Ascending aorta (tissue), 2 donors: ENCODE measurements at regions not wholly inside any gene's neighbourhood (a gene's known extent, or its start where the extent isn't known, plus 50 kb on each side); places are given as distances from the start of the nearest gene placed in this dataset.

ENCODE experiments used
- DNase-seq, 2 donors: peaks; one replicate each; pipeline ENCODE4 v3.0.0-alpha.2; 2019; ENCODE audit warnings: low spot score in 2 of 2
- H3K27ac ChIP-seq, 2 donors: fragments of 200-600 bp; sonication (generic); one replicate each; pipeline ENCODE4 v1.5.1; 2016 to 2017; ENCODE audit warnings: mild to moderate bottlenecking in 1 of 2
- H3K27me3 ChIP-seq: fragments of 200-600 bp; sonication (generic); one replicate; pipeline ENCODE4 v1.5.1; 2017
- H3K36me3 ChIP-seq, 2 donors: fragments of 200-600 bp; sonication (generic); one replicate each; pipeline ENCODE4 v1.5.1; 2016
- H3K4me1 ChIP-seq, 2 donors: fragments of 200-600 bp; sonication (generic); one replicate each; pipeline ENCODE4 v1.5.1; 2016 to 2017; ENCODE audit warnings: mild to moderate bottlenecking in 1 of 2
- H3K4me3 ChIP-seq, 2 donors: fragments of 200-600 bp; sonication (generic); one replicate each; pipeline ENCODE4 v1.5.1; 2016 to 2017; ENCODE audit warnings: mild to moderate bottlenecking in 1 of 2
- H3K9me3 ChIP-seq, 2 donors: fragments of 200-600 bp; sonication (generic); one replicate each; pipeline ENCODE4 v1.5.1; 2016
- intact Hi-C: fragments of 100-400 bp; cut with DNase I; formaldehyde crosslinking; loops from one replicate; pipeline ENCODE4 v1.15.1; 2023
- TF ChIP-seq, protein P1 (sequence below), 3 experiments: fragments of 200-600 bp in 2 of 3; fragments of 450-650 bp in 1 of 3; sonication (generic) in 2 of 3; IDR thresholded peaks; one replicate each; pipeline ENCODE4 v1.5.1; 2016 to 2019; ENCODE audit warnings: antibody characterized with exemption in 3 of 3, mild to moderate bottlenecking in 1 of 3, moderate library complexity in 1 of 3

DNA sequence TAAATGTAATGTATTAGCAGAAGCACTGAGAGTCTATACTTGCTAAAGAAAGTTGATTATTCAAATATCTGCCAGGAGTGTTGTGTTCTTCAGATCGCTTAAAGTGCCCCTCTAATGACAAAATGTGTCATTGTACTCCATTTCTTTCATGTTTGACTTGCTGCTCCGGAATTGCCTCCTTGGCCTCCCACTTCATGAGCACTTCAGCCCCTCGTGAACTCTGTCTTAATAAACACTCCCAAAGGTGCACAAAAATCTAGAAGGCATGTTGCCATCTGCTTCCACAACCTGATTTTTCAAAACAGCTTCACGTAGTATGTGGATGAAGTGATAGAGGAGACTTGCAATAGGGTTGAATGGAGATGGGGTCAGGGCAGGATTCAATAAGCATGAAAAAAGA, 396.1 kb downstream of the TDRD15 start:
- H3K4me1 ChIP-seq: no peaks in the 10 kb centered on the region
- intact Hi-C loops: no loop called here
- no peak for DNase-seq
- no peak overlapping the region for H3K27ac ChIP-seq
- TF ChIP-seq, protein P1, sequence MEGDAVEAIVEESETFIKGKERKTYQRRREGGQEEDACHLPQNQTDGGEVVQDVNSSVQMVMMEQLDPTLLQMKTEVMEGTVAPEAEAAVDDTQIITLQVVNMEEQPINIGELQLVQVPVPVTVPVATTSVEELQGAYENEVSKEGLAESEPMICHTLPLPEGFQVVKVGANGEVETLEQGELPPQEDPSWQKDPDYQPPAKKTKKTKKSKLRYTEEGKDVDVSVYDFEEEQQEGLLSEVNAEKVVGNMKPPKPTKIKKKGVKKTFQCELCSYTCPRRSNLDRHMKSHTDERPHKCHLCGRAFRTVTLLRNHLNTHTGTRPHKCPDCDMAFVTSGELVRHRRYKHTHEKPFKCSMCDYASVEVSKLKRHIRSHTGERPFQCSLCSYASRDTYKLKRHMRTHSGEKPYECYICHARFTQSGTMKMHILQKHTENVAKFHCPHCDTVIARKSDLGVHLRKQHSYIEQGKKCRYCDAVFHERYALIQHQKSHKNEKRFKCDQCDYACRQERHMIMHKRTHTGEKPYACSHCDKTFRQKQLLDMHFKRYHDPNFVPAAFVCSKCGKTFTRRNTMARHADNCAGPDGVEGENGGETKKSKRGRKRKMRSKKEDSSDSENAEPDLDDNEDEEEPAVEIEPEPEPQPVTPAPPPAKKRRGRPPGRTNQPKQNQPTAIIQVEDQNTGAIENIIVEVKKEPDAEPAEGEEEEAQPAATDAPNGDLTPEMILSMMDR (IDR thresholded peaks at IDR 0.05): no peak
- H3K4me3 ChIP-seq: no peak overlapping the region
- peaks cover 0 to under 1% of the 10 kb centered on the region in 2 donors for H3K9me3 ChIP-seq
- no peaks in the 10 kb centered on the region for H3K36me3 ChIP-seq
- H3K27me3 ChIP-seq: no peaks in the 10 kb centered on the region

DNA sequence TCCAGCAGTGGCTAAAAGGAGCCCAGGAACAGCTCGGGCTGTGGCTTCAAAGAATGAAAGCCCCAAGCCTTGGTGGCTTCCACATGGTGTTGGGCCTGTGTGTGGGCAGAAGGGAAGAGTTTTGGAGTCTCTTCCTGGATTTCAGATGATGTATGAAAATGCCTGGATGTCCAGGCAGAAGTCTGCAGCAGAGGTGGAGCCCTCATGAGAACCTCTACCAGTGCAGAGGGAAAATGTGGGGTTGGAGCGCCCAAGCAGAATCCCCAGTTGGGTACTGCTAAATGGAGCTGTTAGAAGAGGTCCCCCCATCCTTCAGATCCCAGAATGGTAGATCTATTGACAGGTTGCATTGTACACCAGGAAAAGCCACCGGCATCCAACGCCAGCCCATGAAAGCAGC, 412.1 kb downstream of the TDRD15 start:
- H3K9me3 ChIP-seq: peaks cover 10 to 37% of the 10 kb centered on the region in 2 donors
- intact Hi-C loops: no loop called here
- DNase-seq: no peak
- H3K27ac ChIP-seq: no peak overlapping the region
- TF ChIP-seq, protein P1 (IDR thresholded peaks at IDR 0.05): no peak
- H3K36me3 ChIP-seq: no peaks in the 10 kb centered on the region
- H3K27me3 ChIP-seq: no peaks in the 10 kb centered on the region
- H3K4me3 ChIP-seq: no peak overlapping the region
- no peaks in the 10 kb centered on the region for H3K4me1 ChIP-seq

DNA sequence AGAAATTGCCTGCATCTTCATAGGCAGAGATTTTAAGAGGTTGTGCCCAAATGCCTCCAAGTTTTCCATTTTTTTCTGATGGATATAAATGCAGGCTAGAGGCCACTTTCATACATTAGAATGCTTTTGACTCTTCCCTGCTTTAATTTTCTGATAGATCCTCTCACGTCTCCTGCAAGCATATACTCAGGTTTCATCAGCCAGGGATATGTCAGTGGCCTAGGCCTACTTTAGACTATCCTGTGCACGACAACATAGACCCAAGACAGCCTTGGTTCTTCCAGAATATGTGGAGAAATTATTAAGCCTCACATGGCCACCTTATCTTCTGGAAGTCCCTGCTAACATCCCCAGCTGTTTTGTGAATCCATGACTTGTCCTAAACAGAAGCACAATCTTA, 415.9 kb downstream of the TDRD15 start:
- intact Hi-C loops: no loop called here
- no peak overlapping the region for H3K4me3 ChIP-seq
- H3K27ac ChIP-seq: no peak overlapping the region
- TF ChIP-seq, protein P1 (IDR thresholded peaks at IDR 0.05): no peak
- H3K27me3 ChIP-seq: no peaks in the 10 kb centered on the region
- DNase-seq: no peak
- H3K9me3 ChIP-seq: peaks cover 5 to 22% of the 10 kb centered on the region in 2 donors
- no peaks in the 10 kb centered on the region for H3K36me3 ChIP-seq
- no peaks in the 10 kb centered on the region for H3K4me1 ChIP-seq

DNA sequence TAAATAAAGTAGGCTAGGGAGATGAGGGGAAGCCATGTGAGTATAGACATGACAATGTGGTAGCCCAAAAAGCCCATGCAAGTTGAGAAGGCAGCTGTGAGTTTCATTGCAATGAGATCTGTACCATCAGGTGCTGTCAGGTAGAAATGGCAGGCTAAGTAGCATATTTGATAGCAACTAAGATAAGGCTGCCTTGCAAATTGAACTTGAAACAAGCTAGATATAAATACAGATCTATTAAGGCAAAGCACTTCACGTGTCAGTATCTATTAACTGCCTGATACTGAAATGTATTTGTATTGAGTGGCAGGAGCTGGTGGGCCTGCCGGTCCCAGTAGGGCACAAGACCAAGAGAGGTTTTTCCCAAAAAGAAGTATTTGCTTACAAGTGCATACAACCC, 419.9 kb downstream of the TDRD15 start:
- intact Hi-C loops: no loop called here

DNA sequence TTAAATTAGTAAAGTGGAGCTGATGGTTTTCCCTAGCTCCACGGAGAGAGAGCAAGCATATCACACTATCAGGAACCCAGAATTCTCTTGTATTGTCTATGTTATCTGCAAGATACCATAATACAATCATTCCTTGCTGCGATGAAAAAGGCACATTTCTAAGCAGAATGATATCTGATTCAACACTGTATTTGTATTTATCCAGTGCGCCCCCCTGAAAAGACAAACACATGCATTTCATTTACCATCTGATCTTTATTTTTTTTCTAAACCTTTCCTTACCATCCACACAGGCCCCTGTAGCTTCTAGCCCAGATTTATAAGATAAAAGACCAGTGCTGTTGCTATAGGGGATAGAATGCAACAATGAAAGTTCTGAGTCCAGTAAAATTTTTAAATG, 420.6 kb downstream of the TDRD15 start:
- TF ChIP-seq, protein P1 (IDR thresholded peaks at IDR 0.05): no peak
- H3K9me3 ChIP-seq: no peaks in the 10 kb centered on the region
- H3K27me3 ChIP-seq: no peaks in the 10 kb centered on the region
- DNase-seq: no peak
- no peaks in the 10 kb centered on the region for H3K36me3 ChIP-seq
- intact Hi-C loops: no loop called here
- no peaks in the 10 kb centered on the region for H3K4me1 ChIP-seq
- no peak overlapping the region for H3K4me3 ChIP-seq
- no peak overlapping the region for H3K27ac ChIP-seq

More for the DNA sequence above, 419.9 kb downstream of the TDRD15 start:
- TF ChIP-seq, protein P1 (IDR thresholded peaks at IDR 0.05): no peak
- H3K27me3 ChIP-seq: no peaks in the 10 kb centered on the region
- H3K4me1 ChIP-seq: no peaks in the 10 kb centered on the region
- DNase-seq: no peak
- no peaks in the 10 kb centered on the region for H3K9me3 ChIP-seq
- H3K27ac ChIP-seq: no peak overlapping the region
- H3K36me3 ChIP-seq: no peaks in the 10 kb centered on the region
- no peak overlapping the region for H3K4me3 ChIP-seq

DNA sequence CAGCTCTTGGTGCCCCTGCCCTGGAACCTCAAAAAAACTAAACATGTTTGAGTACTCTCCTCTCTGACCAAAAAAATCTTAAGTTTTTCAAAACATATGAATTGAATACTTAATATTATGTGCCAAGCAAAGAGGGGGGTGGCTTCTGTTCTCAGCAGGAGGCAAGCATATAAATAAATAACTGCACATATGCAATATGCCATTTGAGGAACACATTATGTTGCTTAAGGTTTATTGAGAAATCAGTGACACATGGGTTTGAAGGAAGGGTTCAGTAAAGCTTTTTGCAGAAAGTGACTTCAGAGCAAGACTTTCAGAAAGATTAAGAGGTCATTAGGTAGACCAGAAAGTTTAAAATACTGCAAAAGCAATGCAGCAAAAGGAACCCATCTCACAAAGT, 429.2 kb downstream of the TDRD15 start:
- Histone ChIP-seq H3K4me1 (no peaks in the 10 kb centered on the region), H3K27ac (no peak overlapping the region), H3K4me3 (no peak overlapping the region), H3K36me3 (no peaks in the 10 kb centered on the region), H3K9me3 (no peaks in the 10 kb centered on the region), H3K27me3 (no peaks in the 10 kb centered on the region)
- intact Hi-C loops: no loop called here
- TF ChIP-seq, protein P1 (IDR thresholded peaks at IDR 0.05): no peak
- no peak for DNase-seq
